PC-3 (cell line): ENCODE measurements at regions not wholly inside any gene's neighbourhood (a gene's known extent, or its start where the extent isn't known, plus 50 kb on each side); places are given as distances from the start of the nearest gene placed in this dataset.

ENCODE experiments used
- CTCF ChIP-seq: fragments of 300-600 bp; sonication (generic); conservative IDR thresholded peaks from 2 replicates; pipeline ENCODE4 v1.5.1; 2017; ENCODE audit warnings: antibody characterized with exemption, low read depth, mild to moderate bottlenecking, low read length
- EZH2 ChIP-seq: fragments of 300-600 bp; sonication (generic); IDR thresholded peaks from one replicate; pipeline ENCODE4 v1.6.1; 2017; ENCODE audit warnings: antibody characterized with exemption, mild to moderate bottlenecking, low read length; ENCODE audit not compliant: unreplicated experiment
- EZH2phosphoT487 ChIP-seq: fragments of 300-600 bp; sonication (generic); IDR thresholded peaks from 2 replicates; pipeline ENCODE4 v1.6.1; 2018; ENCODE audit warnings: mild to moderate bottlenecking, antibody characterized with exemption, low read length, borderline replicate concordance

- TF ChIP-seq CTCF (no peak), EZH2 (no peak), EZH2phosphoT487 (no peak)
Observed at GRCh38 chr2:61679096-61679495, 140.9 kb upstream of the XPO1 start.
